Mesendoderm (in vitro differentiated cells): ENCODE measurements at regions not wholly inside any gene's neighbourhood (a gene's known extent, or its start where the extent isn't known, plus 50 kb on each side); places are given as distances from the start of the nearest gene placed in this dataset.
A peak's percentile ranks its signal among the peaks of the same experiment; 100 is the strongest.

Experiments
- DNase-seq: peaks from one replicate; pipeline ENCODE4 v3.0.0; 2013
- H2AK5ac ChIP-seq: 2 replicates; pipeline ENCODE4 v1.6.1; 2013; ENCODE audit warnings: low read length, inconsistent platforms
- H2BK120ac ChIP-seq: 2 replicates; pipeline ENCODE4 v1.6.1; 2013; ENCODE audit warnings: low read depth, mild to moderate bottlenecking, low read length, moderate library complexity, mixed read lengths
- H2BK15ac ChIP-seq: replicated peaks from 2 replicates; pipeline ENCODE4 v1.6.1; 2013; ENCODE audit warnings: low read depth, mild to moderate bottlenecking, moderate library complexity
- H2BK5ac ChIP-seq: 2 replicates; pipeline ENCODE4 v1.6.1; 2013; ENCODE audit warnings: low read length, inconsistent platforms
- H3K18ac ChIP-seq: 2 replicates; pipeline ENCODE4 v1.6.1; 2013; ENCODE audit warnings: mild to moderate bottlenecking, low read length, mixed read lengths
- H3K23ac ChIP-seq: one replicate; pipeline ENCODE4 v1.6.1; 2013; ENCODE audit warnings: low read length
- H3K27ac ChIP-seq: 2 replicates; pipeline ENCODE4 v1.5.1; 2013; ENCODE audit warnings: low read depth, mild to moderate bottlenecking, inconsistent platforms, low read length, moderate library complexity
- H3K27me3 ChIP-seq: 2 replicates; pipeline ENCODE4 v1.6.1; 2013; ENCODE audit warnings: low read length, control low read depth, mild to moderate bottlenecking, inconsistent platforms; ENCODE audit not compliant: insufficient read depth, poor library complexity
- H3K36me3 ChIP-seq: 2 replicates; pipeline ENCODE4 v1.6.1; 2013; ENCODE audit warnings: low read length, inconsistent platforms; ENCODE audit not compliant: control insufficient read depth, insufficient read depth
- H3K4ac ChIP-seq: one replicate; pipeline ENCODE4 v1.6.1; 2013; ENCODE audit warnings: low read depth, mild to moderate bottlenecking, low read length, moderate library complexity
- H3K4me1 ChIP-seq: 2 replicates; pipeline ENCODE4 v1.6.1; 2013; ENCODE audit warnings: low read depth, low read length, inconsistent platforms; ENCODE audit not compliant: control insufficient read depth
- H3K4me2 ChIP-seq: 2 replicates; pipeline ENCODE4 v1.6.1; 2013; ENCODE audit warnings: low read length
- H3K4me3 ChIP-seq: 2 replicates; pipeline ENCODE4 v1.5.1; 2013; ENCODE audit warnings: mild to moderate bottlenecking, low read length
- H3K56ac ChIP-seq: one replicate; pipeline ENCODE4 v1.6.1; 2013; ENCODE audit warnings: low read length
- H3K79me1 ChIP-seq: 2 replicates; pipeline ENCODE4 v1.6.1; 2013; ENCODE audit warnings: low read length, inconsistent platforms
- H3K79me2 ChIP-seq: 2 replicates; pipeline ENCODE4 v1.6.1; 2013; ENCODE audit warnings: mild to moderate bottlenecking, low read length; ENCODE audit not compliant: control insufficient read depth, insufficient read depth
- H3K9ac ChIP-seq: 2 replicates; pipeline ENCODE4 v1.6.1; 2013; ENCODE audit warnings: low read length, inconsistent platforms
- H4K5ac ChIP-seq: one replicate; pipeline ENCODE4 v1.6.1; 2013; ENCODE audit warnings: low read length
- H4K8ac ChIP-seq: one replicate; pipeline ENCODE4 v1.6.1; 2013; ENCODE audit warnings: low read depth, mild to moderate bottlenecking, control low read depth, low read length, moderate library complexity
- WGBS: extraction: QIAGEN DNeasy Blood & Tissue Kit; methylation state at CpG from one replicate; pipeline ENCODE4 v1.1.7; 2013; ENCODE audit warnings: low lambda C conversion rate, missing lambda C conversion rate; ENCODE audit not compliant: insufficient coverage; ENCODE audit errors: extremely low coverage; 5-methylcytosine and 5-hydroxymethylcytosine counted together

DNA sequence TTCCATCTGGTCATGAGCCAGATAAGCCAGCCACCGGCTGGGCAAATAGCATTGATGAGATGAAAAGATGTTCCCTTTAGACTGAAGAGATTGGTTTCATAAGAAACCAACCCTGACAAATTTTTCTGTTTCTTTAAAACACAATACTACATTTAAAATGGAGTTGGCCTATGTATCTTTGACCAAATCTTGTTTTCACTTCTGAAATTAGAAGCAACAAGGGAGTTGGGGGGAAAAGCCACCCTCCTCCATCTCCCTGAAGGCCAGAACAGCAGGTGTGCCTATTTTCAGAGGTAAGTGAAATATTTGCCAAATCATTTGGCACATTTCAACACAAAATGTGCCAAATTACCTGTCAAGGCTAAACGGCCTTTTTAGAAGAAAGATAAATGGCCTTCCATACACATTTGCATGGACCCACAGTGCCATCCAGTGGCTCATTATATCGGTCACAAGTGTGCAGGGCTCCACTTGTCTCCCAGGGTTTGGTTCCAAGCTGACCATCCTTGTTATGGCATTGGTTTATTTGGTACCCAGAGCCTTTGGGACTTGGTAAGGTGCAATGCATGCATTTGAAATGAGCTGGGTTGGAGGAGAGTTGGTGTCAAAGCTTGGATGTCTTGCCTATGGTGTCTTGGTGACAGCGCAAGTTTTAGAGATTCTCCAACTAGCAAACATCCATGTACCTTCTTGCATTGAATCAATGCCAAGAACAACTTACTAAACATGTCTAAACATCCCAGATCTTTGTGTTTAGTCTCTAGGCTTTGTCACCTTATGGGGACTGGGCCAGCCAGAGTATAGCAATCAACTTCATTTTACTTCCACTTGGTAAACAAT is 372.0 kb upstream of the KIF2A start:
- H4K8ac ChIP-seq = no peak overlapping the region
- H3K4me2 ChIP-seq = no peak overlapping the region
- no peak overlapping the region for H2BK15ac ChIP-seq
- H3K4ac ChIP-seq = no peak overlapping the region
- no peak overlapping the region for H3K27ac ChIP-seq
- no peaks in the 10 kb centered on the region for H3K27me3 ChIP-seq
- H4K5ac ChIP-seq = no peak overlapping the region
- no peaks in the 10 kb centered on the region for H3K4me1 ChIP-seq
- no peak overlapping the region for H3K23ac ChIP-seq
- no peaks in the 10 kb centered on the region for H3K79me1 ChIP-seq
- H2AK5ac ChIP-seq = no peak overlapping the region
- no peak overlapping the region for H3K4me3 ChIP-seq
- peak; percentile 70 for DNase-seq
- no peak overlapping the region for H2BK5ac ChIP-seq
- no peak overlapping the region for H3K56ac ChIP-seq
- no peak overlapping the region for H3K18ac ChIP-seq
- H2BK120ac ChIP-seq = no peak overlapping the region
- no peaks in the 10 kb centered on the region for H3K36me3 ChIP-seq
- no CpG with 5 or more reads among the region's 4 CpGs for WGBS
- no peak overlapping the region for H3K9ac ChIP-seq
- H3K79me2 ChIP-seq = no peaks in the 10 kb centered on the region

DNA sequence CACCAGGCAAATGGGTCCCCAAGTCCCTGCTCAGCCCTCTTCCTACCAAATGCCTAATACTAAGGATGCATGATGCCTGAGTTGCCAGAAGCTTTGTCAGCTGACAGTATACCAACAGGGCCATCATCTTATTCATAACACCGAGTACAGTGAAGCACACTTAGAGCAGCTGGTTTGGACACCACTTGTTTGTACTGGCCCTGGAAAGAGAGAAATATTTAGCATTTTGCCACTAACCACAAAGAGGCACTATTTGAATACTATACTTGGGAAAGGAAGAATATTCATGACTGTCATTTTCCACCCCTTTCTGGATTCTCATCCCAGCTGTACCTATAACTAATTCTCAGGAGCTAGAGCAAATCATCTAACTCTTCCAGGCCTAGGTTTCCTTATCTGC is 364.4 kb upstream of the KIF2A start:
- Histone ChIP-seq H4K5ac (no peak overlapping the region), H2AK5ac (no peak overlapping the region), H3K27ac (no peak overlapping the region), H2BK5ac (no peak overlapping the region), H3K4me1 (no peaks in the 10 kb centered on the region), H3K23ac (no peak overlapping the region), H3K79me2 (no peaks in the 10 kb centered on the region), H3K18ac (no peak overlapping the region), H3K4me2 (no peak overlapping the region), H3K36me3 (no peaks in the 10 kb centered on the region), H3K9ac (no peak overlapping the region), H2BK120ac (no peak overlapping the region), H3K27me3 (no peaks in the 10 kb centered on the region), H3K4me3 (no peak overlapping the region), H3K79me1 (no peaks in the 10 kb centered on the region), H3K4ac (no peak overlapping the region), H4K8ac (no peak overlapping the region), H2BK15ac (no peak overlapping the region), H3K56ac (no peak overlapping the region)
- DNase-seq = no peak
- WGBS = no CpG with 5 or more reads among the region's 1 CpG

GRCh38 chr5:61942462-61943049 is 363.4 kb upstream of the KIF2A start:
- no peaks in the 10 kb centered on the region for H3K36me3 ChIP-seq
- H3K27me3 ChIP-seq = no peaks in the 10 kb centered on the region
- DNase-seq = no peak
- H2BK120ac ChIP-seq = no peak overlapping the region
- no peak overlapping the region for H3K27ac ChIP-seq
- H3K79me1 ChIP-seq = no peaks in the 10 kb centered on the region
- H3K18ac ChIP-seq = no peak overlapping the region
- H3K4me3 ChIP-seq = no peak overlapping the region
- no peak overlapping the region for H4K8ac ChIP-seq
- no peak overlapping the region for H2AK5ac ChIP-seq
- no peaks in the 10 kb centered on the region for H3K79me2 ChIP-seq
- H3K23ac ChIP-seq = no peak overlapping the region
- no peak overlapping the region for H2BK15ac ChIP-seq
- no peak overlapping the region for H3K56ac ChIP-seq
- WGBS = no CpG with 5 or more reads among the region's 2 CpGs
- H4K5ac ChIP-seq = no peak overlapping the region
- H3K4me1 ChIP-seq = no peaks in the 10 kb centered on the region
- no peak overlapping the region for H3K9ac ChIP-seq
- H2BK5ac ChIP-seq = no peak overlapping the region
- H3K4ac ChIP-seq = no peak overlapping the region
- no peak overlapping the region for H3K4me2 ChIP-seq

- Histone ChIP-seq H3K36me3 (no peaks in the 10 kb centered on the region), H3K56ac (no peak overlapping the region), H2BK15ac (no peak overlapping the region), H3K79me1 (no peaks in the 10 kb centered on the region), H3K4me1 (no peaks in the 10 kb centered on the region), H3K27ac (no peak overlapping the region), H3K4me3 (no peak overlapping the region), H2BK5ac (no peak overlapping the region), H3K4me2 (no peak overlapping the region), H2AK5ac (no peak overlapping the region), H4K8ac (no peak overlapping the region), H3K27me3 (no peaks in the 10 kb centered on the region), H3K18ac (no peak overlapping the region), H3K23ac (no peak overlapping the region), H3K9ac (no peak overlapping the region), H3K79me2 (no peaks in the 10 kb centered on the region), H2BK120ac (no peak overlapping the region), H3K4ac (no peak overlapping the region), H4K5ac (no peak overlapping the region)
- DNase-seq = peak; percentile 74
- WGBS = no CpG with 5 or more reads among the region's 2 CpGs
Measured at GRCh38 chr5:61943713-61944112, 362.3 kb upstream of the KIF2A start.

- H3K23ac ChIP-seq = no peak overlapping the region
- H3K56ac ChIP-seq = no peak overlapping the region
- H2BK15ac ChIP-seq = no peak overlapping the region
- no peak overlapping the region for H2AK5ac ChIP-seq
- no peak overlapping the region for H2BK120ac ChIP-seq
- H3K79me1 ChIP-seq = no peaks in the 10 kb centered on the region
- no peak overlapping the region for H3K9ac ChIP-seq
- H3K36me3 ChIP-seq = no peaks in the 10 kb centered on the region
- H3K27me3 ChIP-seq = no peaks in the 10 kb centered on the region
- H3K4ac ChIP-seq = no peak overlapping the region
- no peak overlapping the region for H3K27ac ChIP-seq
- no peak overlapping the region for H4K5ac ChIP-seq
- no peak for DNase-seq
- H3K18ac ChIP-seq = no peak overlapping the region
- no peaks in the 10 kb centered on the region for H3K4me1 ChIP-seq
- WGBS = no CpG with 5 or more reads among the region's 3 CpGs
- H4K8ac ChIP-seq = no peak overlapping the region
- no peaks in the 10 kb centered on the region for H3K79me2 ChIP-seq
- no peak overlapping the region for H3K4me2 ChIP-seq
- no peak overlapping the region for H2BK5ac ChIP-seq
- no peak overlapping the region for H3K4me3 ChIP-seq
Measured at GRCh38 chr5:61948151-61948550, 357.9 kb upstream of the KIF2A start.
